Right hindlimb (tissue), 1 donor: ENCODE measurements at regions not wholly inside any gene's neighbourhood (a gene's known extent, or its start where the extent isn't known, plus 50 kb on each side); places are given as distances from the start of the nearest gene placed in this dataset.
A peak's percentile ranks its signal among the peaks of the same experiment; 100 is the strongest.
"Not testable (repeated sequence)": the region's sequence is repeated elsewhere in the genome, so short reads cannot be mapped to it uniquely, and the experiment has no call there.

ENCODE experiments used
- DNase-seq: peaks from one replicate; pipeline ENCODE4 v3.0.0-alpha.2; 2018

- DNase-seq = no peak
These were observed 272.3 kb downstream of the ADGRL2 start for GRCh38 chr1:82073071-82073470.

- peak; percentile 28 for DNase-seq
These were observed 265.2 kb downstream of the ADGRL2 start for GRCh38 chr1:82065916-82066315.

- no peak for DNase-seq
These were observed 264.0 kb downstream of the ADGRL2 start for GRCh38 chr1:82064691-82065090.

GRCh38 chr1:82062206-82062605 lies 261.5 kb downstream of the ADGRL2 start:
- DNase-seq = no peak

GRCh38 chr1:82059959-82060358 lies 259.2 kb downstream of the ADGRL2 start:
- no peak for DNase-seq

- DNase-seq = no peak
These were observed 256.3 kb downstream of the ADGRL2 start for GRCh38 chr1:82057011-82057410.

- not testable (repeated sequence) for DNase-seq
These were observed 254.6 kb downstream of the ADGRL2 start for GRCh38 chr1:82055375-82055774.

- no peak for DNase-seq
These were observed 251.8 kb downstream of the ADGRL2 start for GRCh38 chr1:82052563-82052962.

GRCh38 chr1:82048596-82048995 lies 247.9 kb downstream of the ADGRL2 start:
- no peak for DNase-seq

- DNase-seq = peak; percentile 42
These were observed 244.5 kb downstream of the ADGRL2 start for GRCh38 chr1:82045221-82045620.

GRCh38 chr1:82044536-82044935 lies 243.8 kb downstream of the ADGRL2 start:
- no peak for DNase-seq

GRCh38 chr1:82044111-82044510 lies 243.4 kb downstream of the ADGRL2 start:
- no peak for DNase-seq

- DNase-seq = no peak
These were observed 241.7 kb downstream of the ADGRL2 start for GRCh38 chr1:82042306-82043060.
